NCI-H82 treated with DMSO at 0.1 percent for 48 hours (cell line): ENCODE measurements at regions not wholly inside any gene's neighbourhood (a gene's known extent, or its start where the extent isn't known, plus 50 kb on each side); places are given as distances from the start of the nearest gene placed in this dataset.

Source experiments
- DNase-seq: peaks from one replicate; lab custom pipeline; 2025; ENCODE audit not compliant: unreplicated experiment; lab: John Stamatoyannopoulos, UW

DNA sequence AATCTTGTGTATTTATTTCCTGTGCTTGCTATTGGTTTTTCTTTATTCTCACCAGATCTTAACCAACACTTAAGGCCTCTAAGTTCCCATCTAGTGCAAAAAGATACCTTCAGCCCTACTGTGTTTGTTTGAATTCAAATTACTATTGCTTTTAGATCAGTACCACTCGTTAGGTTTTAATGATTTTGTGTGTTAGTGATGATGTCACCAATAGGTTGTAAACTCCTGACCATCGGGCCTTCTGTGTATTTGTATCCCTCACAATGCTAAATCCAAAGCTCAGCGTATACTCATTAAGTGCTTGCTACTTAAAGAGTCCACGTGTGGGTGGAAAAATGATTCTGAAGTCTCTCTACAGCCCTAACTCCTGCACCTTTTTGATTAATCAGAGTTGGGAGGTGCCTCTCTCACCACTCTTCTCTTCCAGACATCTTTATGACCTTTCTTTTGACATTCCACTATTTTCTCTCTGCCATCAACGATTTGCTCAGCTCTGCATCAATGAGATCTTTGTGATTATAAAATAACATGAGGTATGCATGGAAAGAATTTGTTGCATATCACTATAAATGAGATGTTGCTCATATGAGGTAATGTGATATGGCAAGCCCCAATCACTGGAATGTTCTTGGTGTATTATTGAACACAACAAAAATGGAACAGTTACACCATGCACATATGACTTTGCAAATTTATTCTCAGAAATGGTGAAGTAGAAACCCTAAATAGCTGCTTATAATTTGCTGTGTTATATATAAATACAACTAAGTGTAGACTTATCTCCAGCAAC, 55.1 kb upstream of the LAMA2 start:
- DNase-seq, result no peak

DNA sequence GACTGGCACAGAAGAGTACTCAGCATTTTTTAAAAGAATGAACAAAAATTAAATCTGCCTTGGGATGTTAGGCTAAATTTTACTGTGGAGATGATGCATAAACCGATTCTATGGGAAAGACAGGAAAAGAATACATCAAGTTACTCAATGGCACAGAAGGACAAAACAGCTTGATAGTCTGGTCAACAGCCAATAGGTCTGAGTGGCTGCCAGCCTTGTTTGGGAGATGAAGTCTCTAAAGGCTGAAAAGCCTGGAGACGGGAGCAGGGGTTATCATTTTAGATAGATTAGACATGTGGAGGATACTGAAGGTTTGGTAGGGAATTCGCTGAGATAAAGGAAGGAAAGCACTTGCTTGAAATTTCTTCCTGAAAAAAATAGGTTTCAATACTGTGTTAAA, 56.3 kb upstream of the LAMA2 start:
- no peak for DNase-seq

DNA sequence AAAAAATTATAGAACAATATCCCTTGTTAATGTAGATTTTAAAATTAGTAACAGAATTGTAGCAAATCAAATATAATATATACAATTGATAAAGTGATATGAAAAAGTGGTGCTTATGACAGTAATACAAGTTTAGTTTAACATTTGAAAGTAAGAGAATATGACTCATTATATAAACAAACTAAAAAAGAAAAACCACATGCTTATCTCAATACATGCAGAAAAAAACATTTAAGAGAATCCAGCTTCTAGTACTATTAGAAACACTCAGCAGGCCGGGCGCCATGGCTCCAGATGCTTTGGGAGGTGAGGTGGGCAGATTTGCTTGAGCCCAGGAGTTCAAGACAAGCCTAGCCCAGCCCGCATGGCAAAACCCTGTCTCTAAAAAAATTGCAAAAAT, 60.7 kb upstream of the LAMA2 start:
- no peak for DNase-seq

DNA sequence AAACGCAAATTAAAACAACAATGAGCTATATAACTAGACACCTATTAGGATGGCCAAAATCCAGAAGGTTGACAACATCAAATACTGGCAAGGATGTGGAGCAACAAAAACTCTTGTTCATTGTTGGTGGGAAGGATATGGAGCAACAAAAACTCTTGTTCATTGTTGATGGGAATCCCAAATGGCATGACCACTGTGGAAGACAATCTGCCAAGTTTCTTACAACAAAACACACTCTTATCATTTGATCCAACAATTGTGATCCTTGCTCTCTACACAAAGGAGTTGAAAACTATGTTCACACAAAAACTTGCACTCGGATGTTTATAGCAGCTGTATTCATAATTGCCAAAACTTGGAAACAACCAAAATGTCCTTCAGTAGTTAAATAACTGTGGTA, 61.8 kb upstream of the LAMA2 start:
- DNase-seq, result no peak

DNA sequence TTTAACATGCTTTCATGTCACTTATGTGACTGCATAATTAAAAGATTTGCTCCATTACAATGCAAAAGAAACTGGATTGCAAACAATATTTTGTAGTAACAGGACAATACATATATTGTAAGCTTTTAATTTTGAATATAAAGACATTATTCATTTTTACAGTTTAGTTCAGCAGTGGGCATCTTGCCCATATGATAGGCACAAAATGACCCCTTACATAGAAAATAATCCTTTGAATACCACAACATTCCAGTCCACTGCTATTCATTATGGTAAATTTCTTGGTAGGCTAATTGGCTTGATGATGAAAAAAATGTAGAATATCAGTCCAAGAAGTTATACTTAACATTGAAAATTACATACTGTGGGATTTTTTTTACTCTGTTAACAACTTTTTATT, 74.1 kb upstream of the LAMA2 start:
- DNase-seq, result no peak

DNA sequence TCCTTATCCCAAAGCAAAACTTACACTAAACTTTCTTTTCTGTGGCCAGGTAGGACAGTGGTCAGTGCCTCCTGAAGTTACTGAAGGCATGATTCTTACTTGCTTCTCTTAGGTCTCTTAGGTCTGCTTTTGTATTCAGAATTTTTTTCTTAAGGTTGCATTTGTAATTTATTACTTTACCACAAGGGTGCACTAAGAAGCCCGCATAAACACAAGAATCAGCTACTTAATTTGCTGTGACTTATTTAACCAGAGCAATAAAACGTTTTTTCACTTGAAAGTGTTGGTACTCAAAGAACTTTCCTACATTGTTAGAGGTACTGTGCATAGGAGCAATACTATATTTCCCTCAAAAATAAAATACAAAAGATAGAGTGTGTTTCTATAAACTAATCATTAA, 75.4 kb upstream of the LAMA2 start:
- no peak for DNase-seq

DNA sequence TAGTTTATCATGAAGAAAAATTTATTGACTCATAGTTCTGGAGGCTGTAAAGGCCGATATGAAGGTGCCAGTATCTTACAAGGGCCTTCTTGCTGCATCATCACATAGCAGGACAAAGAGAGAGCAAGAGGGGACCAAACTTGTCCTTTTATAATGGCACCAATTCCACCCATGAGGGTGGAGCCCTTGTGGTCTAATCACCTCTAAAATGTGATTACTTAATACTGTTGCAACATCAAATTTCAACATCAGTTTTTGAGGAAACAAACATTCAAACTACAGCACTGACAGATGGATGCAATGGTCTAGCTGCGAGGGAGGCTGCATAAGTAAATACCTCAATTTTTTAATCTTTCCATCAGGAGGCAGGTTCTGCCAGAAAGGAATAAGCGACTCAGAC, 76.7 kb upstream of the LAMA2 start:
- DNase-seq, result no peak

DNA sequence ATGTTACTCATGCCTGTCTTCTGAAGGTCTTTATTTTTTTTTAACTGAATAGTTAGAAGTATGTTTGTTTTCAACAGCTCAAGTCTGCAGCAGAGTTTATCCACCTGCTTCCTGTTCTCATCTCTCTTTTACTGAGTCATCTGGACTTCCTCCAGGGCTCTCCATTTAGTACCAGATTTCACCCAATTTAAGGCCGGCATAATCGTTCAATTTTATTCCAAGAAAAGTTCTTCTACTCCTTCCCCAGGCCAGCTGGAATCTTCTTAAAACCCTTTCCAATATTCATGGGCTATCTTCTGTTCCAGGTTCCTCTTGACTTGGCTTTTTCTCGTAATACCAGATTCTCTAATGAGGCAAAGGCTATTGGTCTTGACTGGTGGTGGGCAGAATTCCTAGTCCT, 79.0 kb upstream of the LAMA2 start:
- no peak for DNase-seq

DNA sequence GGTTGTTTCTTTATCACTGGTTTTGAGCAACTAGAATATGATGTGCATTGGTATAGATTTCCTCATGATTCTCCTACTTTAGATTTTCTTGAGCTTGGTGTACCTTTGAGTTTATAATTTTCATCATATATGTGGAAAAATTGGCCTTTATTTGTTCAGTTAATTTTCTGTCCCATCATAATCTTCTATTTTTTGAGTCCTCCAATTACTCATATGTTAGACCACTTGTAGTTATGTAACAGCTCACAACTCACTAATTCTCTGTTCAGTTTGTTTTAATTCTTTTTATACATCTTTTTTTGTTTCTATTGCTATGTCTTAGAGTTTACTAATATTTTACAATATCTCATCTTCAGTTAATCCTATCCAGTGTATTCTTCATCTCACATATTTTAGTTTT, 81.3 kb upstream of the LAMA2 start:
- no peak for DNase-seq

DNA sequence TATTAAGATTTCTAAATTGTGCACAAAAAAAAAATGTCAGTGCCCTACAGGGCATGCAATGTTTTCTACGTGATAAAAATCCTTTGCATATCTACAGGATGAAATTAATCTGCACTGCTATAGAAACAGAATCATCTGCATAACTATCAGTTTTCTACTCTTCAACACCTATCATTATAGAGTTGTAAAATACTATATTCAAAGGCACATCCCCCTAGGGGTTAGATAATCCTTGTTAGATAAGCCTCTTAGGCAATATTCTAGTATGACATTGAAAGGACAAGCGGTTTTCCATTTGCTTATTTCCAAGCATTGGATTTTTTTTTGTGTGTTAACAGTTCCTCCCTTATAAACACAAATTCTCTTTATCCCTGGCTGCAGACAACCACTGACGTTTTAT, 98.7 kb upstream of the LAMA2 start:
- peak; percentile 30 for DNase-seq

DNA sequence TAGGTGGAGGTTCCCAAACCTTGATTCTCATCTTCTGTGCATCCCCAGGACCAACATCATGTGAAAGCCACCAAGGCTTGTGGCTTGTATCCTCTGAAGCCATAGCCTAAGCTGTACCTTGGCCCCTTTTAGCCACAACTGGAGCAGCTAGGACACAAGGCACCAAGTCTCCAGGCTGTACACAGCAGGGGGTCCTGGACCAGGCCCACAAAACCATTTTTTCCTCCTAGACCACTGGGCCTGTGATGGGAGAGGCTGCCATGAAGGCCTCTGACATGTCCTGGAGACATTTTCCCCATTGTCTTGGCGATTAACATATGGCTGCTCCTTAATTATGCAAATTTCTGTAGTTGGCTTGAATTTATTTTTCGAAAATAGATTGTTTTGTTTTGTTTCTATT, 114.8 kb upstream of the LAMA2 start:
- no peak for DNase-seq

DNA sequence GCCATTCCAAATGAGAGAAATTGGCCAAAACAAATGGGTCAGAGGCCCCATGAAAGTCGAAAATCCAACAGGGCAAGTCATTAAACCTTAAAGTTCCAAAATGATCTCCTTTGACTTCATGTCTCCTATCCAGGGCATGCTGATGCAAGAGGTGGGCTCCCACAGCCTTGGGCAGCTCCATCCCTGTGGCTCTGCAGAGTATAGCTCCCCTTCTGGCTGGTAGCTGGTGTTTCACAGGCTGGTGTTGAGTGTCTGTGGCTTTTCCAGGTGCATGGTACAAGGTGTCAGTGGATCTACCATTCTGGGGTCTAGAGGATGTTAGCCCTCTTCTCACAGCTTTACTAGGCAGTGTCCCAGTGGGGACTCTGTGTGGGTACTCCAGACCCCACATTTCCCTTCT, 115.2 kb upstream of the LAMA2 start:
- no peak for DNase-seq

DNA sequence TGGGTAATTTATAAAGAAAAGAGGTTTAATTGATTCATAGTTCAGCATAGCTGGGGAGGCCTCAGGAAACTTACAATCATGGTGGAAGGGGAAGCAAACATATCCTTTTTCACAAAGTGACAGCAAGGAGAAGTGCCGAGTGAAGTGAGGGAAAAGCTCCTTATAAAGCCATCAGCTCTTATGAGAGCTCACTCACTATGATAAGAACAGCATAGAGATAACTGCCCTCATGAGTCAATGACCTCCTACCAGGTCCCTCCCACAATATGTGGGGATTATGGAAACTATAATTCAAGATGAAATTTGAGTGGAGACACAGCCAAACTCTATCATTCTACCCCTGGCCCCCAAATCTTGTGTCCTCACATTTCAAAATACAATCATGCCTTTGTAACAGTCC, 115.8 kb upstream of the LAMA2 start:
- no peak for DNase-seq

DNA sequence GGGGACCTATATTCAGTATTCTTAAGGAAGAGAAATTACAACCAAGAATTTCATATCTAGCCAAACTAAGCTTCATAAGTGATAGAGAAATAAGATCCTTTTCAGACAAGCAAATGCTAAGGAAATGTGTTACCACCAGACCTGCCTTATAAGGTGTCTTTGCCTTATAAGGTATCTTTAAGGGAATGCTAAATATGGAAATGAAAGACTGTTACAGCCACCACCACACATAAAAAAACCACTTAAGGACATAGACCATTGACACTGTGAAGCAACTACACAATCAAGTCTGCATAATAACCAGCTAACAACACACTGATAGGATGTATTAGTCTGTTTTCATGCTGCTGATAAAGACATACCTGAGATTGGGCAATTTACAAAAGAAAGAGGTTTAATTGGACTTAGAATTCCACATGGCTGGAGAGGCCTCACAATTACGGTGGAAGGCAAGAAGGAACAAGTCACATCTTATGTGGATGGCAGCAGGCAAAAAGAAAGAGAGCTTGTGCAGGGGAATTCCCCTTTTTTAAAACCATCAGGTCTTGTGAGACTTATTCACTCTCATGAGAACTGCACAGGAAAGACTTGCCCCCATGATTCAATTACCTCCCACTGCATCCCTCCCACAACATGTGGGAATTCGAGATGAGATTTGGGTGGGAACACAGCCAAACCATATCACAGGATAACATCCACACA, 119.2 kb upstream of the LAMA2 start:
- DNase-seq, result no peak

DNA sequence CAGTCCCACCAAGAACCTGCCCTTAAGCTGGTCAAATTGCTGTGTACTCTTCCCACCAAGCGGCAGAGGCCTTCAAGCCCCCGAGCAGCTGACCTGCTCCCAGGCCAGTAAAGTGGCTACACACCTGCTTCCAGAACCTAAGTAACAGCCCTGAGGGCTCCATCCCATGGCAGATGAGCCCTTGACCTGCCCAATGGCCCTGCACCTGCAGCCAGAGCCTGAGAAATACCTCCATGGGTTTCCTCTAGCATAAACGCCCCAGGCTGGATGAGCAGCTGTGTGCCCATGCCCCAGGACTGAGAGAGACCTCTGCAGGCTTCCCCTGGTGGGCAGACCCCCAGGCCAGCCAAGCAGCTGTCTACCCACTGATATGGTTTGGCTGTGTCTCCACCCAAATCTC, 123.0 kb upstream of the LAMA2 start:
- no peak for DNase-seq

DNA sequence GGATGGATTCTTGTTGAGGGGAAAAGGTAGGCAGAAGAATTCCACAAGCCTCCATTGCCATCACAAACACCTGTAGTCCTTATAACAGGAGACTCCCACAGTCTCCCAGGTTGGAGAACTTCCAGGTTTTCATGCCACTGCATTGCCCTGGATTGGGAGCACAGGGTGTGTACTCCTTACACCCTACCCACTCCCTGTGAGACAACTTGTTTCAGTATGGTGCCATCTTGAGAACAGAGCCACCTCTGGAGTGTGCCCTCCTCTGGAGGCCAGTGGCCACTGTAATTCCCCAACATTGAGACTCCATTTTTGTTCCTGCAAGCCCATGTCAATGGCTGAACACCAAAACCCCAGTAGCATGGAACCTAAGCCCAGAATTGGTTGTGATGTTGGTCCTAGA, 123.5 kb upstream of the LAMA2 start:
- DNase-seq, result no peak

DNA sequence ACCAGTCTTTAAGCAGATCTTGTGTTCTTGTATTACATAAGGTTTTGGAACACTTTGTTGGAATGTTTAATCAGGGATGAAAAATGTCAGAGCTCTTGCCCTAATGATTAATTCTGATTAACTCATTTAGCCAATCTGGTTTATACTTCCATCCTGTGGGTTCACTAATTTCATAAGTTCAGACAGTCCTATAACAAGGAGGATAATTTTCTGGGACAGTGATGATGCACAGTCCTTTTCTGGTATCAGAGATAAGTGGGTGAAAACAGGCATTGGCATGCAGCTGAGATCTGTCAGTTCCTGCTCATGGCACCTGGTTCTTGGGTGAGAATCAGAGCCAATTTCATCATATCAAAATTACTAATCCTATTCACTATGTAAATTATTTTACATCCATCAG, 125.0 kb upstream of the LAMA2 start:
- DNase-seq, result no peak

DNA sequence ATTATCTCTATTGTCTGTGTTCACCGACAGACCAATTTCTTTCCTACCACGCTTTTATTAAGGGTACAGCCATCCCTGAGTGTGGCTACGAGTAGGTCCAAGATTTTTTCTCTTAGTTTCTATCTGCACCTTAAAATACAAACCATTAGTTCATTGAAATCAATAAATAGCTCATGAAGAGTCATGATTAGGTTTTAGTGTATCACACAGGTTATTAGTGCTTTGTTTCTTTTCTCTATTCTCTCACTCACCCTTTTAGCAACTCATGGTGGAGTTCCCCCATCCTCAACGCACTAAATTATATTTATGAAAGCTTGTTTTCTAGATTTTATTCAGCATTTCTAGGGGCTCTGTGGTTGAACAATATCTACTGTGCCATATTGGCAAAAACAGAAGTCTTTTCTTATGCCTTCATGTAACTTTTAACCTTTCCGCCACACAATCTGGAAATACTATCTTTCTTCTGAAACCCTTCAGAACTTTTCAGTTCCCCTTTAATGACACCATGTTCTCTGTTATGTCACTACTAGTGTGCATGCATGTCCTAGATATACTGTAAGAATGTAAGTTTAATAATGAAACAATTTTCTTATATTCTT, 128.2 kb upstream of the LAMA2 start:
- DNase-seq, result no peak

DNA sequence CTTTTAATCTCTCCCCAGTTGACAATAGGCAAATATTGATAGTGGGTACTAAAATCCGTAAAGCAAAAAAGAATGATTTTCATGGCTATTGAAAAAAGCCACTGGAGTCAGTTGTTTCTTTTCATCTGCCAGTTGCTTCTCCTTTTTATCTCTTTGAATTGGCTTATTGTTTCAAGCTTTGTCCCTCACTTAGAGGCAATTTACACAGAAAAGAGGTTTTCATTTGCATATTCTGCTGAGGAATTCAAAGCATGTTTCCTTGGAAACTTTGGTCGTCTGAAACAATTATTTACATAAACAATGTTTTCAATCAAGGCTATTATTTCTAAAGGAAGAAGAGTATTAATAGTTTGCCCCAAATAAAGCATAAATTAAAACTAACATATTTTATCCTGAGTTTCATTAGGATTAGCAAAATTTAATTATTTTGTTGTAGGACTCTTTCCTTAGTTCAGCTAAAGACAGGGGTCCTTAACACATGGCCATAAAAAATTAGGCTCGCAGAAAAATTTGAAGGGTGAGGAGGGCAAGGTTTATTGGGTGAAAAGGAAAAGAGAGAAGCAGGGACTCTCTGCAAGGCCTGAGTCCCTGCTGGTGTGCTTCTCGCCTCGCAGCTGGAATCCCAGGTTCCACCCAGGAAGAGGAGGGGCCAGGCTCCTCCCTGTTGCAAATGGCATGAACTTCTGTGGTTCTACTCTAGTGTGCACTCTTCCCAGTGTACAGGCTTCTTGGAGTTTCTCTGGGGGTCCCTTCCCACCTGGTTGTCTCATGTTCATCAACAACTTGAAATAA, 138.8 kb upstream of the LAMA2 start:
- no peak for DNase-seq

DNA sequence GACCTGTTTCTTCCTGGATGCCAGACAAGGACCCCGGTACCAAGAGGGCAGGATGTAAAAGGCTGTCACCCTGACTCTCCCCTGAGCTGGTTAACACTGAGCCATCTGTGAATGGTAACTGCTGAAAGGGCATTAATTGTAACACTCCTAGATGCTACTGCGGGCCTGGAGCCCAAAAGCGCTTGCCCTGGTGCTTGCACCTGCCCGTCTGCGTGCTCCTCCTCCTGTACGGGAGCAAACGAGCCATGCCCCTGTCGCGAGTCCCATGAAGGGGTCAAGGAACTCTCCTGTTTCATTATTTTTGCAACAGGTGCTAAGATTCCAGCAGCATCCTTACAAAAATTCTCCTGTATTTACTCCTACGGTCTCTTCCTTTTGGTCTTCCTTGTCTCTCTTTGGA, 140.0 kb upstream of the LAMA2 start:
- DNase-seq, result no peak

DNA sequence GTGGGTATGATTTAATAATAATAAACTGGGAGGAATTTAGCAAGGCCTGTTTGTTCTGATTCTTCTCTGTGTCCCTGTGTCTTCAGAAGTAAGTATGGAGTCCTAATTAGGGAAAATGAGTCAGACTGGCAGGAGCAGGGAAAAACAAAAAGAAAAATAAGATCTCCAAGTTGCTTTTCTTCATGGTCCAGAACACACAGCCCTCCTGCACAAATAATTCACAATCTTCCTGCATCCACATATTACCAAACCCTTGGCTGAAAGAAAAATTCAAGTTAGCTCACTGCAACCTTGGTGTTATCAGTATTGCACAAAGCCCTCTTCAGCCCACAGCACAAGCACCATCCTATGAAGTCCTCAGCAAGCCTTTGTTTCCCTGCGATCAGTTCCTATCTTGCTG, 142.0 kb upstream of the LAMA2 start:
- no peak for DNase-seq

DNA sequence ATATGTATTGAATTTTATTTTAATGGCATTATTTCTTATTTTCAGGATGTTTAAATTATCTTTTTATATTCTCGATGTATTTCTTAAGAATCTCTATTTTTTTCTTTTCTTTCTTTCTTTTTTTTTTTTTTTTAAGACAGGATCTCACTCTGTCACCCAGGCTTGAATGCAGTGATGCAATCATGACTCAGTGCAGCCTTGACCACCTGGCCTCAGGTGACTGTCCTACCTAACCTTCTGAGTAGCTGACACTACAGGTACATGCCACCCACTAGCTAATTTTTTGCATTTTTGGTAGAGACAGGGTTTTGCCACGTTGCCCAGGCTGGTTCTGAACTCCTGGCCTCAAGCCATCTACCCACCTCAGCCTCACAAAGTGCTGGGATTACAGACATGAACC, 143.8 kb upstream of the LAMA2 start:
- no peak for DNase-seq
